ENCODE measurements at regions not wholly inside any gene's neighbourhood (a gene's known extent, or its start where the extent isn't known, plus 50 kb on each side); places are given as distances from the start of the nearest gene placed in this dataset.

- H3K4me1 ChIP-seq (ENCODE audit: control insufficient read depth, low read length) = no peaks in the 10 kb centered on the region
- TF ChIP-seq EZH2phosphoT487 (IDR thresholded peaks at IDR 0.05; ENCODE audit: borderline replicate concordance, low read length) (no peak), CTCF (IDR thresholded peaks at IDR 0.05; ENCODE audit: low read depth, low read length, poor library complexity, severe bottlenecking) (no peak)
- no peaks in the 10 kb centered on the region for H4K20me1 ChIP-seq (ENCODE audit: control insufficient read depth, insufficient read depth, low read depth, low read length)
- H3K27me3 ChIP-seq (ENCODE audit: control insufficient read depth, low read length) = no peaks in the 10 kb centered on the region
- no peaks in the 10 kb centered on the region for H3K9me3 ChIP-seq (ENCODE audit: control insufficient read depth, insufficient read depth, low read length)
- no peak overlapping the region for H3K4me3 ChIP-seq (ENCODE audit: low read length)
- H3F3A ChIP-seq (ENCODE audit: control insufficient read depth, insufficient read depth) = no peaks in the 10 kb centered on the region
- no peaks in the 10 kb centered on the region for H3K79me2 ChIP-seq (ENCODE audit: control insufficient read depth, low read length)
- H3K36me3 ChIP-seq (ENCODE audit: control insufficient read depth, low read length) = no peaks in the 10 kb centered on the region
- no peak overlapping the region for H3K27ac ChIP-seq (ENCODE audit: low read depth, low read length)
- no peak overlapping the region for H3K4me2 ChIP-seq (ENCODE audit: low read length)
- H3K9me2 ChIP-seq (replicated peaks; ENCODE audit: control insufficient read depth, low read length) = no peaks in the 10 kb centered on the region
Observed at GRCh38 chr2:122209377-122209776, 453.9 kb downstream of the TSN start.

GRCh38 chr2:122210065-122210464, 454.6 kb downstream of the TSN start:
- H3K9me3 ChIP-seq (ENCODE audit: control insufficient read depth, insufficient read depth, low read length) = no peaks in the 10 kb centered on the region
- H3K4me1 ChIP-seq (ENCODE audit: control insufficient read depth, low read length) = no peaks in the 10 kb centered on the region
- no peak overlapping the region for H3K4me3 ChIP-seq (ENCODE audit: low read length)
- no peaks in the 10 kb centered on the region for H4K20me1 ChIP-seq (ENCODE audit: control insufficient read depth, insufficient read depth, low read depth, low read length)
- no peaks in the 10 kb centered on the region for H3K36me3 ChIP-seq (ENCODE audit: control insufficient read depth, low read length)
- no peaks in the 10 kb centered on the region for H3K9me2 ChIP-seq (replicated peaks; ENCODE audit: control insufficient read depth, low read length)
- TF ChIP-seq CTCF (IDR thresholded peaks at IDR 0.05; ENCODE audit: low read depth, low read length, poor library complexity, severe bottlenecking) = no peak
- no peak for TF ChIP-seq EZH2phosphoT487 (IDR thresholded peaks at IDR 0.05; ENCODE audit: borderline replicate concordance, low read length)
- no peaks in the 10 kb centered on the region for H3K27me3 ChIP-seq (ENCODE audit: control insufficient read depth, low read length)
- H3K4me2 ChIP-seq (ENCODE audit: low read length) = no peak overlapping the region
- no peaks in the 10 kb centered on the region for H3F3A ChIP-seq (ENCODE audit: control insufficient read depth, insufficient read depth)
- H3K27ac ChIP-seq (ENCODE audit: low read depth, low read length) = no peak overlapping the region
- H3K79me2 ChIP-seq (ENCODE audit: control insufficient read depth, low read length) = no peaks in the 10 kb centered on the region

GRCh38 chr2:122210898-122211856, 455.7 kb downstream of the TSN start:
- Histone ChIP-seq H3F3A (ENCODE audit: control insufficient read depth, insufficient read depth) (no peaks in the 10 kb centered on the region), H3K79me2 (ENCODE audit: control insufficient read depth, low read length) (no peaks in the 10 kb centered on the region), H4K20me1 (ENCODE audit: control insufficient read depth, insufficient read depth, low read depth, low read length) (no peaks in the 10 kb centered on the region), H3K9me3 (ENCODE audit: control insufficient read depth, insufficient read depth, low read length) (no peaks in the 10 kb centered on the region), H3K27ac (ENCODE audit: low read depth, low read length) (no peak overlapping the region), H3K9me2 (replicated peaks; ENCODE audit: control insufficient read depth, low read length) (no peaks in the 10 kb centered on the region), H3K36me3 (ENCODE audit: control insufficient read depth, low read length) (no peaks in the 10 kb centered on the region), H3K27me3 (ENCODE audit: control insufficient read depth, low read length) (no peaks in the 10 kb centered on the region), H3K4me2 (ENCODE audit: low read length) (no peak overlapping the region), H3K4me1 (ENCODE audit: control insufficient read depth, low read length) (no peaks in the 10 kb centered on the region), H3K4me3 (ENCODE audit: low read length) (no peak overlapping the region)
- no peak for TF ChIP-seq EZH2phosphoT487 (IDR thresholded peaks at IDR 0.05; ENCODE audit: borderline replicate concordance, low read length)
- no peak for TF ChIP-seq CTCF (IDR thresholded peaks at IDR 0.05; ENCODE audit: low read depth, low read length, poor library complexity, severe bottlenecking)
